Fibroblast of skin of scalp (primary cell): ENCODE measurements at regions not wholly inside any gene's neighbourhood (a gene's known extent, or its start where the extent isn't known, plus 50 kb on each side); places are given as distances from the start of the nearest gene placed in this dataset.
"Not testable (repeated sequence)": the region's sequence is repeated elsewhere in the genome, so short reads cannot be mapped to it uniquely, and the experiment has no call there.

Source experiments
- DNase-seq: peaks from one replicate; pipeline ENCODE4 v3.0.0-alpha.2; 2013

DNA sequence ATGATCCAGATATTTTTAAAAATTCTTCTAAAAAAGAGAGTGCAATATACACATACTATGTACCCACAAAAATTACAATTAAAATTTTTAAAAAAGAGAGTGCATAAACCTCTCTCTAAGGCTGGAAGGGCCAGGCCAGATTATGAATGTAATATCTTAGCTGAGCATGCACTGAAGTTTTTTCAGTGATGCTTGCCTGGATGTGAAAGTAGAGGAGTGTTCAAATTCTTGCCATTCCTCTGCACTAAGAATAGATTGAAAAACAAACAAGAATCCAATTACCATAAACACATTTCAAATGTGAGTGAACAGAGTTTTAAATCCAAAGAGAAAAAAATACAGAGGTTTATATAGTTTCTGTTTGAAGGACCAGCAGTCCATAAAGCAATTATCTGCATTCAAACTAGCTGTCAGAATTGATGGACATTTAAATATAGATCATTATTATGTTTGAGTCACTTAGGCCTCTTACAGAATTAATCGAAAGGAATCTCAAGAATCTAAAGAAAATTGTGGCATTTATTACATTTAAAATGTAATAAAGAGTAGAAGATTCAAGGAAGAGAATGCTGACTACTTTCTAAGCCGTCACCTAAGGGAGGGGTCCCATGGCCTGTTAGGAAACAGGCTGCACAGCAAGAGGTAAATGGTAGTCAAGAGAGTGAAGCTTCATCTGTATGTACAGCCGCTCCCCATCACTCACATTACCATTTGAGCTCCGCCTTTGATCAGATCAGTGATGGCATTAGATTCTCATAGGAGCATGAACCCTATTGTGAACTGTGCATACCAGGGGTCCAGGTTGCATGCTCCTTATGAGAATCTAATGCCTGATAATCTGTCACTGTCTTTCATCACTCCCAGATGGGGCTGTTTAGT is 159.3 kb upstream of the MDFIC2 start:
- DNase-seq = peak; percentile 35

DNA sequence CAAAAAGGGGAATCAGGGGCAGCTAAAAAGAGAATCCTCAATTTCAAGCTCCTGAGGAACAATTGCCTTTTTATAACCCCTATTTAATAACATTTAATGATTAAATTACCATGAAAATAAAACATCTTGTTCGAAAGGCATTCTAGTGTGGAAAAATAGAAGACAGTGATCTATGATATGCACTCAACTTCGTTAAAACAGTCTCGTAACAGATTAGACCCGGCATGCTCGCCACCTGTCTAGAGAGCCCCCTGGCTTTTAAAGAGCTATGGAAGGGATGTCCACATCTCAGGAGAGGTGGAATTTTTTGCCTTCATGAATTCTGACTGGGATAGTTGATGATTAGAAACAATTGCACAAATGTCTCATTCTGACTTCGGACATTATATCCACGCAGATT is 153.7 kb upstream of the MDFIC2 start:
- no peak for DNase-seq

DNA sequence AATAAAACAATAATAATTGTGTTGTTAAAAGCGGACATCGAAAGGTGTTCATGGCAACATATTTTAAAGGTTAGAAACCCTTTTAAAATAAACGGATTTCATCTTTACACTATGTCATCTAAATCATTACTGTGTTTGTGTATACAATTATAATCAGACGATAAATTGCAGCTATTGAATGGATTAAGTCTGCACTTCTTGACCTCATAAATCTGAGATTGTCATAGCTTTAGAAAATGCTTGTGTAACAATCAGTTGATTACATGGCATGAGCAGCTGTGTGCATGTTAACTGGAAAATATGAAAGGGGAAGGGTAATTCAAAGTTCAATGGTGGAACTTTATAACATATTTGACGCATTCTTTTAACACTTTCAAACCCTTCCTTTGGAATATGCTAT is 152.4 kb upstream of the MDFIC2 start:
- no peak for DNase-seq

DNA sequence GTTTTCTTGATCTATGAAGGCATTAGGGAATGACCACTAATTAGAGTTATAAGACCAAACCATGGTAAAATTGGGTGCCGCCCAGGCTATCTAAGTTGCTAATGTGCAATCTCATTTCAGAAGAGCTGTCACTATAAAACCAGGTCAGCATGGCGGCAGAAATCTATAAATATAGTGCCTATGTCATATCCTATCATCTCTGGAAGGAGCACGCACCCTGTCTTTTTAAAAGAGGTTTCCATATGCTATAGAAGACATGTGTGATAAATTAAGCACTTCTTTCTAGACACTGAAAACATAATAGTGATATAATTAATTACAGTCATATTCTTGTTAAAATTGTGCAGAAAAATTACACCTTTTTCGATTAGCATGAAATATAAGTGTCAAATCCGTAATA is 152.0 kb upstream of the MDFIC2 start:
- no peak for DNase-seq

DNA sequence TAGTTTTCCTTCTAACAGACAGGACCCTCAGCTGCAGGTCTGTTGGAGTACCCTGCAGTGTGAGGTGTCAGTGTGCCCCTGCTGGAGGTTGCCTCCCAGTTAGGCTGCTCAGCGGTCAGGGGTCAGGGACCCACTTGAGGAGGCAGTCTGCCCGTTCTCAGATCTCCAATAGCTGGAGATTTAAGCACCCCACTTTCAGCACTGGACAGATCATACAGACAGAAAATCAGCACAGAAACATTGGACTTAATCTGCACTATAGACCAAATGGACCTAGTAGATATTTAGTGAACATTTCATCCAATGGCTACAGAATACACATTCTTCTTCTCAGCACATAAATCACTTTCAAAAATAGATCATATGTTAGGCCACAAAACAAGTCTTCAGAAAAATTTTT is 137.8 kb upstream of the MDFIC2 start:
- not testable (repeated sequence) for DNase-seq

DNA sequence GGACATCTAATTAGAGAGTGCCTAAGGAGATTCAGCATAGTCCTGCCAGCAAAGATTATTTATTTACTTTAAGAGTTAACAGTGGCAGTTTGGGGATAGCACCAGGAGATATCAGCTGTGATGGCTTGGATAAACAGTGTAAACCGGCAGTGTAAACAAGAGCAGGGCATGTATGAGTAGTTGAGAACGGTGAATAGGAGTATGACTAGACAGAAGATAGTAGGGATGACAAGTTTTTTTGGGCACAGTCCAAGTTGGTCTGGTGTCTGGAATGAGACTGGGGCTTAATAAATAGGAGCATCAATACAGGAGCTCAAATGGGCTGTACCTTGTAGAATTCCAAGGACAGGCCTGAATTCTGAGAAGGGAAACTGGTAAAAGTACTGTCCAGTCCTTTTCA is 123.0 kb upstream of the MDFIC2 start:
- not testable (repeated sequence) for DNase-seq

DNA sequence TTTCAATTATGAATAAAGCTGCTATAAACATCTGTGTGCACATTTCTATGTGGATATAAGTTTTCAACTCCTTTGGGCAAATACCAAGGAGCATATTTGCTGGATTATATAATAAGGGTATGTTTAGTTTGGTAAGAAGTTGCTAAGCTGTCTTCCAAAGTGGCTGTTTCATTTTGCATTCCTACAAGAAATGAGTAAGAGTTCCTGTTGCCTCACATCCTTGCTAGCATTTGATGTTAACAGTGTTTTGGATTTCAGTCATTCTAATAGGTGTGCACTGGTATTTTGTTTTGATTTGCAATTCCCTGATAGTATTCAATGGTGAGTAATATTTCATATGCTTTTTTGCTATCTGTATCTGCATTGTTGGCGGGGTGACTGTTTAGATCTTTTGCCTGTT is 120.7 kb upstream of the MDFIC2 start:
- DNase-seq = peak; percentile 45

DNA sequence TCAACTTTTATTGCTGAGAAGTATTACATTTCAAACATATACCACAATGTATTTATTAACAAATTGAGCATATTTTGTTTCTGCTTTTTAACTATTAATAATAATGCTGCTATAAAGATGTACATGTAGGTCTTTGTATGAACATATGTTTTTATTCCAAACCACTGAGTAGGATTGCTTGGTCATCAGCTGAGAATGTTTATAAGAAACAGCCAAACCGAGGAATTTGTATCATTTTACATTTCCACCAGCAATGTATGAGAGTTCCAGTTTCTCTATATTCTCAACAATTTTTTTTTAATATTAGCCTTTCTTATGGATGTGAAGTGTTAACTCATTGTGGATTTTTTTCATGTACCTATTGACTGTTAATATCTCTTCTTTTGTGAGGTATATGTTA is 119.5 kb upstream of the MDFIC2 start:
- DNase-seq = peak; percentile 41

DNA sequence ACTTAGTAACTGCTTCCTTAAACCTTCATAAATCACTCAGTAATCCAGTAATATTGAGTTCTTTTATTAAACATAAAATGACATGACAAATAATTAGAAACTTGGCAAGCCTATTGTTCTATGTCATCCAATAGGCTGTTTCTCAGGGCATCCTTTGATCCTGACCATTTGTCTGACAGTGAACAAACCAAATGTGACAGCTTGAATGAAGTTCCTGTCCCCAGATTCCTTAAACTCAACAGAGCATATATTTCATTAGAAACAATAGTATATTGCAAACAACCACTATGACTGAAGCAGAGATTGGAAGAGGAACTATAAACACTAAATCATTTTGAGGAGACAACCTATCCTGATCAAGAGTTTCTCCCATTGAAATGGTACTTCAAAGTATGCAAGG is 113.6 kb upstream of the MDFIC2 start:
- DNase-seq = no peak

DNA sequence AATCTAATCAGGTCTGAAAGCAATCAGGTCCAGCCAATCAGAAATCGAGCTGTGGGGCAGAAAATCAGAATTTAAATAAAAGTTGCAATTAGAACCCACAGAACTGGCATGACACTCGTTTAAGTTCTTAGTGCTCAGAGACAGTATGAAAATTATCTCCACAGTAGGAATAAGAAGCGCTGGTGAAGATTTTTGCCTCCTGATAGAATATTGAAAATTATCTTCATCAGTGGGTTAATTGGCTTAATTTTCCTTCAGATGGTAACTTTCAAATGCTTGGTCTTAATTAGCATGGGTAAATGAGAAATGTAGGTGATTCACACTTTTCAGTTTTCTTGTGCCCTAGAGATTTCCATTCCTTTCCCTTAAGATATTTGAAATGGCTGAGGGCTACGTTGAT is 109.1 kb upstream of the MDFIC2 start:
- no peak for DNase-seq

DNA sequence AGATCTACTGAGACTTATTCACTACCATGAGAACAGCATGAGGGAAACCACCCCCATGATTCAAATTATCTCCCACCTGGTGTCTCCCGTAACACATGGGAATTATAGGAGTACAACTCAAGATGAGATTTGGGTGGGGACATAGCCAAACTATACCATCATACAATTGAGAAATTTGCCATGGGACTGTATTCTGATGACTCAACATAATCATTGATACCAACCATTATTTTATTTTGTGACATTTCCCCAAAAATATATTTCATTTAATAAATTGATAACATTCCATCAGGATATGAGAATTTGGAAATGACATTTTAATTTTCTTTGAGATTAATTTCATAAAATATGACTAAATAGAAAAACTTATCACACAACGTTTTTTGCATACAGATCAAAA is 96.6 kb upstream of the MDFIC2 start:
- DNase-seq = no peak

DNA sequence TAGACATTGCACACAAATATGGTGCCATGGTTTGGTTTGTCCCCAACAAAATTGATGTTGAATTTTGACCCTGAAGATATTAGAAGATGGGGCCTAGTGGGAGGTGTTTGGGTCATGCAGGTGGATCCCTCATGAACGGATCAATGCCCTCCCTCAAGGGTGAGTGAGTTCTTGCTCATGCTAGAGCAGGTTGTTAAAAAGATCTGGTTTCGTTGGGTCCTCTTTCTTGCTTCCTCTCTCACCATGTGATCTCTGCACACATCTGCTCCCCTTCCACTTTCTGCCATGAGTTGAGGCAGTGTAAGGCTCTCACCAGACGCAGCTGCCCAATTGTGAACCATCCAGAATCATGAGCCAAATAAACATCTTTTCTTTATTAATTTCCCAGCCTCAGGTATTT is 87.8 kb upstream of the MDFIC2 start:
- DNase-seq = no peak

DNA sequence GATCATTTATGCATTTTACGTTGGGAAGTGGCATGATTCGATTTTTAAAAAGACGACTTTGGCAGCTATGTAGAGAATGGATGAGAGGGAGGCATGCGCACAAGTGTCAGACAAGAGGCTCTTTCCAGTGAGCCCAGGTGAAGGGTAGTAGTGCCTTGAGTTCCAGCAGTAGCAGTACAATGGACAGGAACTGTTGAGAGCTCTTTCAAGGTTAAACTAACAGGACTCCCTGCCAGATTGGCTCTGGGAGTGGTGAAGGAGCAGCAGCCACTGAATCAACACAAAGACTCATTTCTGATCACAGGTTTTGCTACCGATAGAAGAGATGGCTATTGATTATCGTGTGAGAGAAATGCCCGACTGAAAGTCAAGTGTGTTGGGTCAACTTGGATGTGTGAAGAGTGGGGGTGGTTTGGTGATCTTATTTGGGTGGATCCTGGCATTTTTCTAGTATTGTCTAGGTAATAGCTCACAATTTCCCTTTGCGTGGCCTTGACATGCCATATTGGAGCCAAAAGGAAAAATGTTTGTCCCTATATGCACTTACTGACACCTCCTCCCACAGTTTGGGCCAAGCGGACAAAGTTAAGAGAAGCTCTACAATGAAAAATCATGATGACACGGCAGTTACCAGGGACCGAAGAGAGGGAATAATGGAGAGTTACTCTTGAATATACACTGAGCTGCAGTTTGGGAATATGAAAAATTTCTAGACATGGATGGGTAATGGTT is 81.6 kb upstream of the MDFIC2 start:
- no peak for DNase-seq

DNA sequence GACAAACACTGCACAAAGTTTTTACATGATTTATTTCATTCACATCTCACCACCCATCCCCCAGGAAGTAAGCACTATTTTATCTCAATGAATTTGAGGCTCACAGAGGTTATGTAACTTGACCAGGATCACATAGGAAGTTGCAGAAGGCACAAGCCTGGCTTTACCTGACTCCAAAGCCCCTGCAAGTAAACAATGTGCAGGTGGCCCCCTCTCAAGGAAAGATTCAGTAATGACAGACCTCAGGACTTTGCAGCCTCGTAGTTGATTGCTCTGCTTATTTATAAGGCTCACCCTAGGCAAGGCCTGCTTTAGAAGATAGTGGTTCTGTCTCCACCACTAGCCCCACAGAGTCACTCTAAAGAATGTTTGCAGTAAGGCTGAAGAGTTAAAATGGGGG is 79.8 kb upstream of the MDFIC2 start:
- DNase-seq = no peak

DNA sequence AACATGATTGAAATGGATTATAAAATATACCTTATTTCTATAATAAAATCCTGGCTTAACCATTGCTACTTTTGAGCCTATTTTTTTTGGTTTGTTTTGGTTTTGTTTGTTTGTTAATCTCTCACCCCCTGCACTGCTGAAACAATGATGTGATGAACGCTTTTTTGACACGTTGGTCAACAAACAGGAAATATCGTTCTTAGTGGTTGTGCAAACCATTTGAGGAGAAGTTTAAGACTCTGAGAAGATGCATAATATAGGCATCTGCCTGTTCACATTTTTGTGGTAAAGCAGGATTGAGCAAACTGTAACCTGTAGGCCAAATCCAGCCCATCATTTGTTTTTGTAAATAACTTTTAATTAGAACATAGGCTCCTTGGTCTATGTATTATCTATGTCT is 75.5 kb upstream of the MDFIC2 start:
- DNase-seq = no peak

DNA sequence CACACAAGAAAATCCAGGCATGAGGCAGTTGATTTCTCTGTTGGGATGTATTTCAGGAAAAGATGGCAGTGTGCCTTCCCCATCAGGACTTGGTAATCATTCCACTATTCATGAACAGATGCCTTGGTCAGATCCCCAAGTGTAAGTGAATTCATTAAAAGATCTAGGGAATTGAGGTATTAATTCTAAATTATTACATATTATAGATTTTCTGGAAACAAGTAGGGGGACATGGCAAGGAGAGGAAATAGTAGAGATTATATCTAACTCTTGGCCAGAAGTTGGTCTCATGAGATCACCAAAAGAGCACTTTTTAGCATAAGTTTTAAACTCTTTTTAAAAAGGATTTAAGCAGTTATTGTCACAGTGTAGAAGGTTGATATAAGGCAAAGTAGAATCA is 74.4 kb upstream of the MDFIC2 start:
- no peak for DNase-seq

DNA sequence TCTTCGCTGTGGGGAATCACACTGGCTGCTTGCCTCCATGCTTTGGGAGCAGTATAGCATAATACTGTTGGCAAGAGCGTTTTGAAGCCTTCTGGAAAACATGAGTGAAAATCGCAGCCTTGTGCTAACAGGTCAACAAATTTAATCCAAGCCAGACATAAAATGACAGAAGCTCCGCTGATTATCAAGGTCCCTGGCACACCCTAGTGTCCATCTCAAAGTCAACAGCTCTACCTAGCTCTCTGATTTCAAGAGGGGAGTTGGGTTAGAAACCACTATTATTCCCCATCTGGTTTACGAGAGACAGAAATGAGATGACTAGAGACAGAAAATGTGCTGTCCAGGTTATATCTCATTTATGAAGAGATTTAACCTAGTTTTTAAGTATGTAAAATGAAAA is 73.6 kb upstream of the MDFIC2 start:
- DNase-seq = no peak

DNA sequence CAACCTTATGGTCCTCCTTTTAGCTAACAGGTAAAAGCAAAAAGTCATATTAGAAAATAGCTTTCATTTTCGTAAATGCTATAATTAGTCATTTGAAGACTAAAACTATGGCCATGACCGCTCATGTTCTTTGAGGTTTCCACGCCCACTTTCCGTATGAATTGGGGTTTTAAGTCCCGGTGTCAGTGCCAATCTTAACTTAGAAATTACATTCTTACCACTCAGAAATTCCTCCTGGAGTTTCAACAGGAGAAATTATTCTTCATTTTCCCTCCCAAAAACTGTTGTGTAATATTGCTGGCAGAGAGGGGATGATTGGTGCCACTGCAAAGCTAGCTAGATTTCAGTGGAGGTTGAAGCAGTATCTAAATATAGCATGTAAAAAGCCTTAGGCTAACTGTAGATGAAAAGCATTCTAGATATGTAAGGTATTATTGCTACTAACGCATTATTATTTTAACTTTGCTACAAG is 71.0 kb upstream of the MDFIC2 start:
- no peak for DNase-seq

DNA sequence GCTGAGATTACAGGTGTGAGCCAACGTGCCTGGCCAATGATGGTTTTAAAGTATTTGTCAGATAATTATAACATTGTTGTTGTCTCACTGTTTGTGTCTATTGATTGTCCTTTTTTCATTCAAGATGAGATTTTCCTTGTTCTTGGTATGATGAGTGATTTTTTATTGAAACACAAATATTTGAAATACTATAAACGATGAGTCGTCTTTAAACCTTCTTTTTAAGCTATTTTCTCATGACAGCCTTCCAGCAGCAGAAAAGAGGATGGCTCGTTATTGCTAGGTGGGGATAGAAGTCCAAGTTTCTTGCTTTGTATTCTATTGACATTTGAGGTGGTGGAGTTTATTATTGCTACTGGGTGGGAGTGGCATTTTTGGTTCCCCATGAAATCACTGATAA is 61.7 kb upstream of the MDFIC2 start:
- DNase-seq = no peak
